HEK293 (cell line): ENCODE measurements at regions not wholly inside any gene's neighbourhood (a gene's known extent, or its start where the extent isn't known, plus 50 kb on each side); places are given as distances from the start of the nearest gene placed in this dataset.

Experiments
- CTCF ChIA-PET: fragments of 350-600 bp; formaldehyde crosslinking; extraction: SDS; loops from one replicate; lab custom pipeline; 2021; ENCODE audit warnings: antibody characterized with exemption; lab: Yijun Ruan, JAX
- POLR2A ChIA-PET: fragments of 300-600 bp; formaldehyde crosslinking; extraction: SDS; loops from one replicate; lab custom pipeline; 2020; ENCODE audit warnings: antibody characterized with exemption, inconsistent platforms; lab: Yijun Ruan, JAX
- H3K27ac ChIP-seq: fragments of 200-500 bp; sonication (Bioruptor generic); 2 replicates; pipeline ENCODE4 v1.5.1; 2014; ENCODE audit warnings: low read depth, low read length, control low read depth, inconsistent platforms; ENCODE audit errors: extremely low read depth
- H3K36me3 ChIP-seq, 2 experiments: fragments of 200-500 bp in 1 of 2; sonication (Bioruptor generic) in 1 of 2; 1 replicate in 1 of 2; 2 replicates in 1 of 2; pipeline ENCODE4 v1.5.1; 2014 to 2017; ENCODE audit warnings: inconsistent platforms in 2 of 2, low read length in 2 of 2; ENCODE audit not compliant: control insufficient read depth in 2 of 2, insufficient read depth in 1 of 2
- H3K4me1 ChIP-seq: fragments of 200-500 bp; sonication (Bioruptor generic); 2 replicates; pipeline ENCODE4 v1.5.1; 2014; ENCODE audit warnings: mild to moderate bottlenecking, low read length, inconsistent platforms; ENCODE audit not compliant: control insufficient read depth, insufficient read depth
- H3K4me3 ChIP-seq: 2 replicates; pipeline ENCODE4 v1.5.1; 2011; ENCODE audit warnings: low read depth, mild to moderate bottlenecking, control low read depth, low read length, moderate library complexity
- H3K9me3 ChIP-seq: fragments of 200-500 bp; sonication (Bioruptor generic); 2 replicates; pipeline ENCODE4 v1.5.1; 2014; ENCODE audit warnings: low read depth, low read length, inconsistent platforms; ENCODE audit not compliant: control insufficient read depth, insufficient read depth
- GFI1B ChIP-seq: fragments of 450-650 bp; formaldehyde crosslinking; IDR thresholded peaks from 2 replicates; pipeline ENCODE4 v1.5.1; 2016; ENCODE audit warnings: missing biosample characterization, missing genetic modification characterization
- KLF9 ChIP-seq: fragments of 450-650 bp; formaldehyde crosslinking; IDR thresholded peaks from 2 replicates; pipeline ENCODE4 v1.5.1; 2016; ENCODE audit warnings: missing biosample characterization, missing genetic modification characterization, low read depth
- MEIS1 ChIP-seq: sonication (generic); formaldehyde crosslinking; IDR thresholded peaks from 2 replicates; pipeline ENCODE4 v1.8.1; 2022; ENCODE audit warnings: missing genetic modification reagents, mild to moderate bottlenecking, borderline replicate concordance
- SCRT2 ChIP-seq: fragments of 450-650 bp; formaldehyde crosslinking; IDR thresholded peaks from 2 replicates; pipeline ENCODE4 v1.5.1; 2016; ENCODE audit warnings: missing biosample characterization, missing genetic modification characterization
- ZEB2 ChIP-seq: fragments of 450-650 bp; formaldehyde crosslinking; IDR thresholded peaks from 2 replicates; pipeline ENCODE4 v1.5.1; 2016; ENCODE audit warnings: missing biosample characterization, missing genetic modification characterization
- ZNF133 ChIP-seq: fragments of 450-650 bp; formaldehyde crosslinking; IDR thresholded peaks from 2 replicates; pipeline ENCODE4 v1.5.1; 2016; ENCODE audit warnings: missing biosample characterization, missing genetic modification characterization
- ZNF138 ChIP-seq: fragments of 450-650 bp; formaldehyde crosslinking; IDR thresholded peaks from 2 replicates; pipeline ENCODE4 v1.5.1; 2016; ENCODE audit warnings: missing biosample characterization, missing genetic modification characterization, borderline replicate concordance
- ZNF157 ChIP-seq: fragments of 450-650 bp; formaldehyde crosslinking; IDR thresholded peaks from 2 replicates; pipeline ENCODE4 v1.5.1; 2016; ENCODE audit warnings: missing biosample characterization, missing genetic modification characterization
- ZNF324 ChIP-seq: fragments of 450-650 bp; formaldehyde crosslinking; IDR thresholded peaks from 2 replicates; pipeline ENCODE4 v1.5.1; 2016; ENCODE audit warnings: missing biosample characterization, missing genetic modification characterization
- ZNF366 ChIP-seq: fragments of 450-650 bp; formaldehyde crosslinking; conservative IDR thresholded peaks from 2 replicates; pipeline ENCODE4 v1.5.1; 2016; ENCODE audit warnings: missing biosample characterization, missing genetic modification characterization
- ZNF416 ChIP-seq: fragments of 450-650 bp; formaldehyde crosslinking; IDR thresholded peaks from 2 replicates; pipeline ENCODE4 v1.5.1; 2016; ENCODE audit warnings: missing biosample characterization, missing genetic modification characterization
- ZNF473 ChIP-seq: fragments of 450-650 bp; formaldehyde crosslinking; IDR thresholded peaks from 2 replicates; pipeline ENCODE4 v1.5.1; 2017; ENCODE audit warnings: missing biosample characterization, missing genetic modification characterization
- ZNF544 ChIP-seq: fragments of 450-650 bp; formaldehyde crosslinking; IDR thresholded peaks from 2 replicates; pipeline ENCODE4 v1.5.0; 2017; ENCODE audit warnings: missing biosample characterization, missing genetic modification characterization
- ZNF555 ChIP-seq: fragments of 450-650 bp; formaldehyde crosslinking; conservative IDR thresholded peaks from 2 replicates; pipeline ENCODE4 v1.5.1; 2017; ENCODE audit warnings: missing biosample characterization, mild to moderate bottlenecking, missing genetic modification characterization, inconsistent platforms
- ZNF629 ChIP-seq: fragments of 450-650 bp; formaldehyde crosslinking; IDR thresholded peaks from 2 replicates; pipeline ENCODE4 v1.5.1; 2017; ENCODE audit warnings: missing biosample characterization, missing genetic modification characterization
- ZNF701 ChIP-seq: fragments of 450-650 bp; formaldehyde crosslinking; IDR thresholded peaks from 2 replicates; pipeline ENCODE4 v1.5.1; 2016; ENCODE audit warnings: missing biosample characterization, missing genetic modification characterization
- ZNF776 ChIP-seq: fragments of 450-650 bp; formaldehyde crosslinking; IDR thresholded peaks from 2 replicates; pipeline ENCODE4 v1.5.0; 2017; ENCODE audit warnings: missing biosample characterization, missing genetic modification characterization, borderline replicate concordance
- TF ChIP-seq, protein P1 (sequence below): fragments of 450-650 bp; formaldehyde crosslinking; IDR thresholded peaks from 2 replicates; pipeline ENCODE4 v1.5.1; 2016; ENCODE audit warnings: missing biosample characterization, missing genetic modification characterization
- TF ChIP-seq, protein P2 (sequence below): sonication (generic); formaldehyde crosslinking; IDR thresholded peaks from 2 replicates; pipeline ENCODE4 v1.8.1; 2022; ENCODE audit warnings: mild to moderate bottlenecking, moderate library complexity, missing genetic modification reagents
- TF ChIP-seq, protein P3 (sequence below): fragments of 450-650 bp; formaldehyde crosslinking; IDR thresholded peaks from 2 replicates; pipeline ENCODE4 v1.5.1; 2017; ENCODE audit warnings: missing biosample characterization, missing genetic modification characterization
- TF ChIP-seq, protein P4 (sequence below): fragments of 450-650 bp; formaldehyde crosslinking; IDR thresholded peaks from 2 replicates; pipeline ENCODE4 v1.5.1; 2017; ENCODE audit warnings: missing biosample characterization, missing genetic modification characterization
- TF ChIP-seq, protein P5 (sequence below): fragments of 450-650 bp; formaldehyde crosslinking; IDR thresholded peaks from 2 replicates; pipeline ENCODE4 v1.5.1; 2016; ENCODE audit warnings: missing biosample characterization, missing genetic modification characterization, borderline replicate concordance

DNA sequence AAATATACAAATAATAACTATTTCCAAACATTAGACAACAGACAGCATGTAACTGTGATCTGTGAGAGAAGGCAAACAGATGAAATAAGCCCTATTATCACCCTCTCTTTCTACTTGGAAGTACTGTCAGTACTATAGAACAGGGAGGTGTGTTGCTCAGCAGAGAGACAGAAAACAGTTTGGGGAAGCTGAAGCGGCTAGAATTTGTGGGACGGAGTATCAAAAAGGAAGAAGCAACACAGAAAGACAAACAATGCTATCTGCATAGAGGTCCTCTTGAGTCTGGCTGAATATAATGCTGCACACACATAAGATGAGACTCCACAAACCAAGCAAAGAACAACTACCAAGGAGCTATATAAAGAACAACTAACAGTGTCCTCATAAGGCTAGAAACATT, 59.4 kb downstream of the ZZZ3 start:
- H3K9me3 ChIP-seq, result no peaks in the 10 kb centered on the region
- H3K27ac ChIP-seq, result no peak overlapping the region
- H3K4me3 ChIP-seq, result no peak overlapping the region
- H3K36me3 ChIP-seq, result peaks cover 6 to 21% of the 10 kb centered on the region in 2 experiments
- TF ChIP-seq, protein P1, sequence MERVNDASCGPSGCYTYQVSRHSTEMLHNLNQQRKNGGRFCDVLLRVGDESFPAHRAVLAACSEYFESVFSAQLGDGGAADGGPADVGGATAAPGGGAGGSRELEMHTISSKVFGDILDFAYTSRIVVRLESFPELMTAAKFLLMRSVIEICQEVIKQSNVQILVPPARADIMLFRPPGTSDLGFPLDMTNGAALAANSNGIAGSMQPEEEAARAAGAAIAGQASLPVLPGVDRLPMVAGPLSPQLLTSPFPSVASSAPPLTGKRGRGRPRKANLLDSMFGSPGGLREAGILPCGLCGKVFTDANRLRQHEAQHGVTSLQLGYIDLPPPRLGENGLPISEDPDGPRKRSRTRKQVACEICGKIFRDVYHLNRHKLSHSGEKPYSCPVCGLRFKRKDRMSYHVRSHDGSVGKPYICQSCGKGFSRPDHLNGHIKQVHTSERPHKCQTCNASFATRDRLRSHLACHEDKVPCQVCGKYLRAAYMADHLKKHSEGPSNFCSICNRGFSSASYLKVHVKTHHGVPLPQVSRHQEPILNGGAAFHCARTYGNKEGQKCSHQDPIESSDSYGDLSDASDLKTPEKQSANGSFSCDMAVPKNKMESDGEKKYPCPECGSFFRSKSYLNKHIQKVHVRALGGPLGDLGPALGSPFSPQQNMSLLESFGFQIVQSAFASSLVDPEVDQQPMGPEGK (tag by site-specific recombination), result no peak
- TF ChIP-seq, protein P2, sequence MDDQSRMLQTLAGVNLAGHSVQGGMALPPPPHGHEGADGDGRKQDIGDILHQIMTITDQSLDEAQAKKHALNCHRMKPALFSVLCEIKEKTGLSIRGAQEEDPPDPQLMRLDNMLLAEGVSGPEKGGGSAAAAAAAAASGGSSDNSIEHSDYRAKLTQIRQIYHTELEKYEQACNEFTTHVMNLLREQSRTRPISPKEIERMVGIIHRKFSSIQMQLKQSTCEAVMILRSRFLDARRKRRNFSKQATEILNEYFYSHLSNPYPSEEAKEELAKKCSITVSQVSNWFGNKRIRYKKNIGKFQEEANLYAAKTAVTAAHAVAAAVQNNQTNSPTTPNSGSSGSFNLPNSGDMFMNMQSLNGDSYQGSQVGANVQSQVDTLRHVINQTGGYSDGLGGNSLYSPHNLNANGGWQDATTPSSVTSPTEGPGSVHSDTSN, result no peak
- TF ChIP-seq ZNF138 (tag by site-specific recombination), result no peak
- TF ChIP-seq ZEB2 (tag by site-specific recombination), result no peak
- TF ChIP-seq ZNF133, result no peak
- TF ChIP-seq ZNF416 (tag by site-specific recombination), result no peak
- TF ChIP-seq MEIS1, result no peak
- no peak for TF ChIP-seq ZNF544
- no peak for TF ChIP-seq SCRT2
- POLR2A ChIA-PET, result no interaction called here
- no peaks in the 10 kb centered on the region for H3K4me1 ChIP-seq
- CTCF ChIA-PET, result no interaction called here

DNA sequence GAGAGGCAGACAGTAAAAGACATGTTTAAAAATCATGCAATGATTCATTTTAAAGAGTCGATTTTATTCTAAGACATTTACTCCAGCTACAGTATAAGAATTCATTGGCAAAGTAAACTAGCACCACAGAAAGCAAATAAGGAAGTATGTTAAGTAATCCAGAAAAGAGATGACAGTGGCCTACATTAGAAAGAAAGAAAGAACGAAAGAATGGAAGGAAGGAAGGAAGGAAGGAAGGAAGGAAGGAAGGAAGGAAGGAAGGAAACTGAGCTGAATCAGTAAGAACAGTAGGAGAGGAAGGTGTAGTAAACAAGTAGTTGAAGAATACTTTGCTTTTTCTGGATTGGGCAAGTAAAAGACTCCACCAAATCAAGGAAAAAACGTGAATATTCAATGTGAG, 62.2 kb downstream of the ZZZ3 start:
- Histone ChIP-seq H3K9me3 (no peaks in the 10 kb centered on the region), H3K4me3 (no peak overlapping the region), H3K36me3 (peaks cover 13 to 14% of the 10 kb centered on the region in 2 experiments), H3K27ac (no peak overlapping the region), H3K4me1 (no peaks in the 10 kb centered on the region)
- POLR2A ChIA-PET, result no interaction called here
- TF ChIP-seq, protein P3, sequence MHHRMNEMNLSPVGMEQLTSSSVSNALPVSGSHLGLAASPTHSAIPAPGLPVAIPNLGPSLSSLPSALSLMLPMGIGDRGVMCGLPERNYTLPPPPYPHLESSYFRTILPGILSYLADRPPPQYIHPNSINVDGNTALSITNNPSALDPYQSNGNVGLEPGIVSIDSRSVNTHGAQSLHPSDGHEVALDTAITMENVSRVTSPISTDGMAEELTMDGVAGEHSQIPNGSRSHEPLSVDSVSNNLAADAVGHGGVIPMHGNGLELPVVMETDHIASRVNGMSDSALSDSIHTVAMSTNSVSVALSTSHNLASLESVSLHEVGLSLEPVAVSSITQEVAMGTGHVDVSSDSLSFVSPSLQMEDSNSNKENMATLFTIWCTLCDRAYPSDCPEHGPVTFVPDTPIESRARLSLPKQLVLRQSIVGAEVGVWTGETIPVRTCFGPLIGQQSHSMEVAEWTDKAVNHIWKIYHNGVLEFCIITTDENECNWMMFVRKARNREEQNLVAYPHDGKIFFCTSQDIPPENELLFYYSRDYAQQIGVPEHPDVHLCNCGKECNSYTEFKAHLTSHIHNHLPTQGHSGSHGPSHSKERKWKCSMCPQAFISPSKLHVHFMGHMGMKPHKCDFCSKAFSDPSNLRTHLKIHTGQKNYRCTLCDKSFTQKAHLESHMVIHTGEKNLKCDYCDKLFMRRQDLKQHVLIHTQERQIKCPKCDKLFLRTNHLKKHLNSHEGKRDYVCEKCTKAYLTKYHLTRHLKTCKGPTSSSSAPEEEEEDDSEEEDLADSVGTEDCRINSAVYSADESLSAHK, result no peak
- TF ChIP-seq ZNF629 (tag by site-specific recombination) (no peak), ZNF701 (tag by site-specific recombination) (no peak), ZNF366 (tag by site-specific recombination) (peak; percentile 74), KLF9 (tag by site-specific recombination) (no peak), ZNF776 (tag by site-specific recombination) (0 out of 2 replicates have a peak, but pooled peaks have one; percentile 29)
- CTCF ChIA-PET, result no interaction called here

DNA sequence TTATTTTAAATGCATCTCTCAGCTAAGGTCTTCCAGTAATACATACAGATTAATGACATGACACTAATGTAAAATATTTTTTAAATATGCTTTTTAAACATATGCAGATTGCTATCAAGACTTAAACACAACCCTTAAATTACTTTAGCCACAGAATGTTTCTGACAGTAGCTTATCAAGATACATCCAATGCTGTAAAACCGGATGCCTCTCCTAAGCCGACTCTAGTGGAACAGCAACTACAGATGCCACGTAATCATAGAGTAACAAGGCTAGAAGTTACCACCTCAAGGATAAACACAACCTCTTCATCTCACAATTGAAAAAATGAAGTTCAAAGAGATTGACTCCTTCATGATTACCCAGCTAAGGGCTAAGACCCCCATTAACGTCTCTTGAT, 68.4 kb downstream of the ZZZ3 start:
- ChIA-PET POLR2A (no interaction called here), CTCF (interaction anchor here (0.6 to 0.9 kb wide), 2 partner anchors 12 to 26 kb away, joined by 3 read pairs; no protein-coding TSS in a partner anchor)
- Histone ChIP-seq H3K4me3 (no peak overlapping the region), H3K4me1 (no peaks in the 10 kb centered on the region), H3K27ac (no peak overlapping the region), H3K9me3 (no peaks in the 10 kb centered on the region), H3K36me3 (peaks cover 0 to 8% of the 10 kb centered on the region in 2 experiments; a peak in 2 of 3 replicates)
- TF ChIP-seq ZNF555 (tag by site-specific recombination) (no peak), ZNF157 (no peak), GFI1B (tag by site-specific recombination) (no peak), ZNF324 (tag by site-specific recombination) (no peak), ZNF473 (tag by site-specific recombination) (no peak)
- TF ChIP-seq, protein P4, sequence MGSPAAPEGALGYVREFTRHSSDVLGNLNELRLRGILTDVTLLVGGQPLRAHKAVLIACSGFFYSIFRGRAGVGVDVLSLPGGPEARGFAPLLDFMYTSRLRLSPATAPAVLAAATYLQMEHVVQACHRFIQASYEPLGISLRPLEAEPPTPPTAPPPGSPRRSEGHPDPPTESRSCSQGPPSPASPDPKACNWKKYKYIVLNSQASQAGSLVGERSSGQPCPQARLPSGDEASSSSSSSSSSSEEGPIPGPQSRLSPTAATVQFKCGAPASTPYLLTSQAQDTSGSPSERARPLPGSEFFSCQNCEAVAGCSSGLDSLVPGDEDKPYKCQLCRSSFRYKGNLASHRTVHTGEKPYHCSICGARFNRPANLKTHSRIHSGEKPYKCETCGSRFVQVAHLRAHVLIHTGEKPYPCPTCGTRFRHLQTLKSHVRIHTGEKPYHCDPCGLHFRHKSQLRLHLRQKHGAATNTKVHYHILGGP, result no peak
- TF ChIP-seq, protein P5, sequence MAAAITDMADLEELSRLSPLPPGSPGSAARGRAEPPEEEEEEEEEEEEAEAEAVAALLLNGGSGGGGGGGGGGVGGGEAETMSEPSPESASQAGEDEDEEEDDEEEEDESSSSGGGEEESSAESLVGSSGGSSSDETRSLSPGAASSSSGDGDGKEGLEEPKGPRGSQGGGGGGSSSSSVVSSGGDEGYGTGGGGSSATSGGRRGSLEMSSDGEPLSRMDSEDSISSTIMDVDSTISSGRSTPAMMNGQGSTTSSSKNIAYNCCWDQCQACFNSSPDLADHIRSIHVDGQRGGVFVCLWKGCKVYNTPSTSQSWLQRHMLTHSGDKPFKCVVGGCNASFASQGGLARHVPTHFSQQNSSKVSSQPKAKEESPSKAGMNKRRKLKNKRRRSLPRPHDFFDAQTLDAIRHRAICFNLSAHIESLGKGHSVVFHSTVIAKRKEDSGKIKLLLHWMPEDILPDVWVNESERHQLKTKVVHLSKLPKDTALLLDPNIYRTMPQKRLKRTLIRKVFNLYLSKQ (tag by site-specific recombination), result no peak
- TF ChIP-seq, protein P3, result no peak
